ENCODE measurements at regions not wholly inside any gene's neighbourhood (a gene's known extent, or its start where the extent isn't known, plus 50 kb on each side); places are given as distances from the start of the nearest gene placed in this dataset.

- TF ChIP-seq CTCF (IDR thresholded peaks at IDR 0.05; ENCODE audit: insufficient read depth, low read length), result peak; percentile 36
- DNase-seq (ENCODE audit: low read depth), result peak; percentile 27
- H3K4me3 ChIP-seq (ENCODE audit: low read depth, low read length), result no peak overlapping the region
Measured at GRCh38 chr9:31799953-31800609, 584.4 kb upstream of the ACO1 start.

GRCh38 chr9:31807574-31808256, 576.7 kb upstream of the ACO1 start:
- H3K4me3 ChIP-seq (ENCODE audit: low read depth, low read length), result no peak overlapping the region
- DNase-seq (ENCODE audit: low read depth), result no peak
- no peak for TF ChIP-seq CTCF (IDR thresholded peaks at IDR 0.05; ENCODE audit: insufficient read depth, low read length)

- no peak for DNase-seq (ENCODE audit: low read depth)
- no peak overlapping the region for H3K4me3 ChIP-seq (ENCODE audit: low read depth, low read length)
- TF ChIP-seq CTCF (IDR thresholded peaks at IDR 0.05; ENCODE audit: insufficient read depth, low read length), result no peak
Measured at GRCh38 chr9:31808766-31809165, 575.7 kb upstream of the ACO1 start.

- TF ChIP-seq CTCF (IDR thresholded peaks at IDR 0.05; ENCODE audit: insufficient read depth, low read length), result no peak
Measured at GRCh38 chr9:31820426-31820825, 564.0 kb upstream of the ACO1 start.

GRCh38 chr9:31821583-31821982, 562.9 kb upstream of the ACO1 start:
- TF ChIP-seq CTCF (IDR thresholded peaks at IDR 0.05; ENCODE audit: insufficient read depth, low read length), result no peak
- DNase-seq (ENCODE audit: low read depth), result no peak
- no peak overlapping the region for H3K4me3 ChIP-seq (ENCODE audit: low read depth, low read length)

More at GRCh38 chr9:31820426-31820825, 564.0 kb upstream of the ACO1 start:
- DNase-seq (ENCODE audit: low read depth), result no peak
- no peak overlapping the region for H3K4me3 ChIP-seq (ENCODE audit: low read depth, low read length)

- no peak for TF ChIP-seq CTCF (IDR thresholded peaks at IDR 0.05; ENCODE audit: insufficient read depth, low read length)
- DNase-seq (ENCODE audit: low read depth), result no peak
- H3K4me3 ChIP-seq (ENCODE audit: low read depth, low read length), result no peak overlapping the region
Measured at GRCh38 chr9:31823365-31823764, 561.1 kb upstream of the ACO1 start.
